HEK293 (cell line): ENCODE measurements at regions not wholly inside any gene's neighbourhood (a gene's known extent, or its start where the extent isn't known, plus 50 kb on each side); places are given as distances from the start of the nearest gene placed in this dataset.

Source experiments
- FEZF1 ChIP-seq: fragments of 450-650 bp; formaldehyde crosslinking; IDR thresholded peaks from 2 replicates; pipeline ENCODE4 v1.5.1; 2016; ENCODE audit warnings: missing biosample characterization, missing genetic modification characterization
- INSM2 ChIP-seq: fragments of 450-650 bp; formaldehyde crosslinking; IDR thresholded peaks from 2 replicates; pipeline ENCODE4 v1.5.1; 2016; ENCODE audit warnings: missing biosample characterization, missing genetic modification characterization
- KLF1 ChIP-seq: fragments of 450-650 bp; formaldehyde crosslinking; IDR thresholded peaks from 2 replicates; pipeline ENCODE4 v1.5.1; 2016; ENCODE audit warnings: missing biosample characterization, missing genetic modification characterization
- KLF17 ChIP-seq: fragments of 450-650 bp; formaldehyde crosslinking; IDR thresholded peaks from 2 replicates; pipeline ENCODE4 v1.5.1; 2016; ENCODE audit warnings: missing biosample characterization, missing genetic modification characterization
- MYNN ChIP-seq: fragments of 450-650 bp; formaldehyde crosslinking; IDR thresholded peaks from 2 replicates; pipeline ENCODE4 v1.5.1; 2016; ENCODE audit warnings: missing biosample characterization, missing genetic modification characterization, borderline replicate concordance
- PBX3 ChIP-seq: sonication (generic); formaldehyde crosslinking; IDR thresholded peaks from 2 replicates; pipeline ENCODE4 v1.8.1; 2022; ENCODE audit warnings: mild to moderate bottlenecking, moderate library complexity, missing genetic modification reagents
- PRDM2 ChIP-seq: fragments of 450-650 bp; formaldehyde crosslinking; IDR thresholded peaks from 2 replicates; pipeline ENCODE4 v1.5.1; 2016; ENCODE audit warnings: missing biosample characterization, missing genetic modification characterization, borderline replicate concordance
- ZBTB1 ChIP-seq: fragments of 450-650 bp; formaldehyde crosslinking; IDR thresholded peaks from 2 replicates; pipeline ENCODE4 v1.5.1; 2016; ENCODE audit warnings: missing biosample characterization, missing genetic modification characterization
- ZBTB7A ChIP-seq: fragments of 450-650 bp; formaldehyde crosslinking; IDR thresholded peaks from 2 replicates; pipeline ENCODE4 v1.5.1; 2016; ENCODE audit warnings: low read depth, missing biosample characterization, missing genetic modification characterization
- ZNF121 ChIP-seq: fragments of 450-650 bp; formaldehyde crosslinking; IDR thresholded peaks from 2 replicates; pipeline ENCODE4 v1.5.1; 2016; ENCODE audit warnings: missing biosample characterization, missing genetic modification characterization
- ZNF157 ChIP-seq: fragments of 450-650 bp; formaldehyde crosslinking; IDR thresholded peaks from 2 replicates; pipeline ENCODE4 v1.5.1; 2016; ENCODE audit warnings: missing biosample characterization, missing genetic modification characterization
- ZNF169 ChIP-seq: fragments of 450-650 bp; formaldehyde crosslinking; IDR thresholded peaks from 2 replicates; pipeline ENCODE4 v1.5.1; 2016; ENCODE audit warnings: missing biosample characterization, missing genetic modification characterization
- ZNF211 ChIP-seq: fragments of 450-650 bp; formaldehyde crosslinking; IDR thresholded peaks from 2 replicates; pipeline ENCODE4 v1.5.1; 2016; ENCODE audit warnings: low read depth, missing biosample characterization, missing genetic modification characterization
- ZNF274 ChIP-seq, 2 experiments: fragments of 200-500 bp in 1 of 2; fragments of 450-650 bp in 1 of 2; sonication (Bioruptor generic) in 1 of 2; formaldehyde crosslinking in 1 of 2; IDR thresholded peaks; 2 replicates each; pipeline versions ENCODE4 v1.5.1 to v1.6.1; 2014 to 2016; ENCODE audit warnings: borderline replicate concordance in 1 of 2, inconsistent platforms in 1 of 2, low read length in 1 of 2, missing biosample characterization in 1 of 2, missing genetic modification characterization in 1 of 2
- ZNF292 ChIP-seq: fragments of 450-650 bp; formaldehyde crosslinking; IDR thresholded peaks from 2 replicates; pipeline ENCODE4 v1.5.1; 2016; ENCODE audit warnings: low read depth, missing biosample characterization, missing genetic modification characterization, borderline replicate concordance
- ZNF324 ChIP-seq: fragments of 450-650 bp; formaldehyde crosslinking; IDR thresholded peaks from 2 replicates; pipeline ENCODE4 v1.5.1; 2016; ENCODE audit warnings: missing biosample characterization, missing genetic modification characterization
- ZNF350 ChIP-seq: fragments of 450-650 bp; formaldehyde crosslinking; IDR thresholded peaks from 2 replicates; pipeline ENCODE4 v1.5.0; 2017; ENCODE audit warnings: missing biosample characterization, mild to moderate bottlenecking, missing genetic modification characterization
- ZNF37A ChIP-seq: fragments of 450-650 bp; IDR thresholded peaks from 2 replicates; pipeline ENCODE4 v1.5.1; 2018; ENCODE audit warnings: missing biosample characterization, missing genetic modification characterization
- ZNF416 ChIP-seq: fragments of 450-650 bp; formaldehyde crosslinking; IDR thresholded peaks from 2 replicates; pipeline ENCODE4 v1.5.1; 2016; ENCODE audit warnings: missing biosample characterization, missing genetic modification characterization
- ZNF530 ChIP-seq: fragments of 450-650 bp; formaldehyde crosslinking; IDR thresholded peaks from 2 replicates; pipeline ENCODE4 v1.5.1; 2016; ENCODE audit warnings: low read depth, missing biosample characterization, missing genetic modification characterization
- ZNF561 ChIP-seq: fragments of 450-650 bp; IDR thresholded peaks from 2 replicates; pipeline ENCODE4 v1.5.1; 2018; ENCODE audit warnings: missing biosample characterization, missing genetic modification characterization, borderline replicate concordance
- ZNF600 ChIP-seq: fragments of 450-650 bp; formaldehyde crosslinking; IDR thresholded peaks from 2 replicates; pipeline ENCODE4 v1.5.1; 2016; ENCODE audit warnings: missing biosample characterization, missing genetic modification characterization
- ZNF660 ChIP-seq: fragments of 450-650 bp; IDR thresholded peaks from 2 replicates; pipeline ENCODE4 v1.5.1; 2018; ENCODE audit warnings: missing biosample characterization, mild to moderate bottlenecking, missing genetic modification characterization
- ZNF704 ChIP-seq: fragments of 450-650 bp; formaldehyde crosslinking; IDR thresholded peaks from 2 replicates; pipeline ENCODE4 v1.5.1; 2016; ENCODE audit warnings: missing biosample characterization, missing genetic modification characterization
- ZNF747 ChIP-seq: fragments of 450-650 bp; formaldehyde crosslinking; IDR thresholded peaks from 2 replicates; pipeline ENCODE4 v1.5.1; 2016; ENCODE audit warnings: missing biosample characterization, missing genetic modification characterization
- ZNF785 ChIP-seq: fragments of 450-650 bp; formaldehyde crosslinking; IDR thresholded peaks from 2 replicates; pipeline ENCODE4 v1.5.1; 2016; ENCODE audit warnings: missing biosample characterization, missing genetic modification characterization
- ZSCAN18 ChIP-seq: fragments of 450-650 bp; formaldehyde crosslinking; IDR thresholded peaks from 2 replicates; pipeline ENCODE4 v1.5.1; 2016; ENCODE audit warnings: missing biosample characterization, missing genetic modification characterization
- ZXDB ChIP-seq: fragments of 450-650 bp; formaldehyde crosslinking; IDR thresholded peaks from 2 replicates; pipeline ENCODE4 v1.5.1; 2016; ENCODE audit warnings: missing biosample characterization, missing genetic modification characterization

GRCh38 chr5:126055348-126055729 lies 367.9 kb upstream of the GRAMD2B start (continued):
- TF ChIP-seq ZNF704 (no peak), ZNF169 (tag by site-specific recombination) (no peak), ZNF37A (no peak), ZNF747 (tag by site-specific recombination) (no peak), ZNF274 (IDR thresholded peaks at IDR 0.05; ENCODE audit: low read length) (no peak), ZNF274 (tag by site-specific recombination; IDR thresholded peaks at IDR 0.05; ENCODE audit: borderline replicate concordance) (no peak), ZNF561 (tag by site-specific recombination) (peak; percentile 63; the same call in 1 of the 2 replicates), ZXDB (peak; percentile 70), ZNF350 (tag by site-specific recombination) (no peak), KLF1 (no peak), ZNF324 (tag by site-specific recombination) (no peak), ZBTB7A (tag by site-specific recombination) (no peak), MYNN (tag by site-specific recombination) (no peak), ZNF157 (tag by site-specific recombination) (no peak), ZNF785 (no peak), PRDM2 (no peak), ZNF416 (tag by site-specific recombination) (no peak), ZBTB1 (0 out of 2 replicates have a peak, but pooled peaks have one; percentile 26), INSM2 (0 out of 2 replicates have a peak, but pooled peaks have one; percentile 31), ZNF600 (tag by site-specific recombination) (no peak), ZNF121 (tag by site-specific recombination) (no peak), ZSCAN18 (tag by site-specific recombination) (no peak), FEZF1 (peak; percentile 89), ZNF660 (no peak), ZNF292 (tag by site-specific recombination) (no peak), ZNF530 (no peak), PBX3 (no peak), KLF17 (tag by site-specific recombination) (no peak), ZNF211 (tag by site-specific recombination) (no peak)
